CD4-positive, alpha-beta T cell treated with Interleukin-6 for 4 hours (primary cell): ENCODE measurements at regions not wholly inside any gene's neighbourhood (a gene's known extent, or its start where the extent isn't known, plus 50 kb on each side); places are given as distances from the start of the nearest gene placed in this dataset.

ENCODE experiments used
- DNase-seq: peaks from one replicate; pipeline ENCODE4 v3.0.0-alpha.2; 2020; ENCODE audit warnings: mixed read lengths

GRCh38 chr2:220002251-220002650 lies 374.8 kb downstream of the SLC4A3 start:
- DNase-seq: no peak

GRCh38 chr2:220002699-220003098 lies 375.3 kb downstream of the SLC4A3 start:
- DNase-seq: no peak

GRCh38 chr2:220005362-220005761 lies 377.9 kb downstream of the SLC4A3 start:
- no peak for DNase-seq

- DNase-seq: no peak
These were observed 378.8 kb downstream of the SLC4A3 start for GRCh38 chr2:220006152-220006621.

GRCh38 chr2:220011859-220012258 lies 384.4 kb downstream of the SLC4A3 start:
- DNase-seq: no peak

GRCh38 chr2:220014961-220015360 lies 387.5 kb downstream of the SLC4A3 start:
- DNase-seq: no peak

GRCh38 chr2:220015576-220015975 lies 388.1 kb downstream of the SLC4A3 start:
- no peak for DNase-seq

GRCh38 chr2:220025207-220025606 lies 397.8 kb downstream of the SLC4A3 start:
- DNase-seq: no peak

GRCh38 chr2:220029013-220029412 lies 401.6 kb downstream of the SLC4A3 start:
- DNase-seq: no peak

GRCh38 chr2:220033546-220033945 lies 406.1 kb downstream of the SLC4A3 start:
- no peak for DNase-seq

GRCh38 chr2:220034426-220035130 lies 407.1 kb downstream of the SLC4A3 start:
- DNase-seq: no peak

- no peak for DNase-seq
These were observed 409.0 kb downstream of the SLC4A3 start for GRCh38 chr2:220036431-220036830.

- DNase-seq: no peak
These were observed 412.9 kb downstream of the SLC4A3 start for GRCh38 chr2:220040346-220040745.

GRCh38 chr2:220041447-220041846 lies 414.0 kb downstream of the SLC4A3 start:
- DNase-seq: no peak

GRCh38 chr2:220043155-220043989 lies 415.9 kb downstream of the SLC4A3 start:
- no peak for DNase-seq

- DNase-seq: no peak
These were observed 416.5 kb downstream of the SLC4A3 start for GRCh38 chr2:220043990-220044335.

- DNase-seq: no peak
These were observed 417.0 kb downstream of the SLC4A3 start for GRCh38 chr2:220044383-220044782.

- DNase-seq: no peak
These were observed 419.1 kb downstream of the SLC4A3 start for GRCh38 chr2:220046507-220046906.

GRCh38 chr2:220051716-220052115 lies 424.3 kb downstream of the SLC4A3 start:
- DNase-seq: no peak

- DNase-seq: no peak
These were observed 426.5 kb downstream of the SLC4A3 start for GRCh38 chr2:220053919-220054318.

- no peak for DNase-seq
These were observed 430.0 kb downstream of the SLC4A3 start for GRCh38 chr2:220057391-220057790.

GRCh38 chr2:220057916-220058315 lies 430.5 kb downstream of the SLC4A3 start:
- DNase-seq: no peak

- DNase-seq: no peak
These were observed 436.9 kb downstream of the SLC4A3 start for GRCh38 chr2:220064111-220065030.
